LNCaP clone FGC (cell line): ENCODE measurements at regions not wholly inside any gene's neighbourhood (a gene's known extent, or its start where the extent isn't known, plus 50 kb on each side); places are given as distances from the start of the nearest gene placed in this dataset.

Experiments used
- DNase-seq: peaks from one replicate; pipeline ENCODE4 v3.0.0-alpha.2; 2011; ENCODE audit warnings: low read depth
- H3K4me3 ChIP-seq: 2 replicates; pipeline ENCODE4 v1.5.1; 2011; ENCODE audit warnings: mild to moderate bottlenecking, low read depth, low read length, control low read depth
- CTCF ChIP-seq: IDR thresholded peaks from 2 replicates; pipeline ENCODE4 v1.5.1; 2012; ENCODE audit warnings: mild to moderate bottlenecking; ENCODE audit not compliant: control insufficient read depth, insufficient read depth; ENCODE audit errors: extremely low read depth

- TF ChIP-seq CTCF, result no peak
- H3K4me3 ChIP-seq, result no peak overlapping the region
- DNase-seq, result no peak
Measured at GRCh38 chr4:95602872-95603271, 54.1 kb upstream of the UNC5C start.

GRCh38 chr4:95601356-95601755, 52.6 kb upstream of the UNC5C start:
- DNase-seq, result no peak
- H3K4me3 ChIP-seq, result no peak overlapping the region
- no peak for TF ChIP-seq CTCF

GRCh38 chr4:95599777-95600400, 51.1 kb upstream of the UNC5C start:
- no peak for DNase-seq
- no peak overlapping the region for H3K4me3 ChIP-seq

More at GRCh38 chr4:95599777-95600400, 51.1 kb upstream of the UNC5C start:
- no peak for TF ChIP-seq CTCF
